ENCODE measurements at regions not wholly inside any gene's neighbourhood (a gene's known extent, or its start where the extent isn't known, plus 50 kb on each side); places are given as distances from the start of the nearest gene placed in this dataset.

DNA sequence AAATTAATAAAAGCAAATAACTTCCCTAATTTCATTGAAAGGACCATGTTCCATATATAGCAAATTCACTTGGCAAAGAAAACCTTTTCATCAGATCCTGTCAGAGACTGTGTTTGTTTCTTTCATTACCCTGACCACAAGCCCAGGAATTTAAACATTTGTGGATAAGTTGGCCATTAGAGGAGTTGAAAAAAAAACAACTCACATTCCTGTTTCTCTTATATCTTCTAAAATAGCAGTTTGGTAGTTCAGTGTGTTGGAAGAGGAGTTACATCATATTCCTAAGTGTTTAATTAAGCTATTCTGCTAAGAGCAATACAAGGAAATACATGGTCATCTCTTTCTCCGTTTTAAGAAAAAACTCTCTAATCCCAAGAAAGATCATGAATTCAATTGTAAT, 505.6 kb downstream of the TLE1 start:
- Histone ChIP-seq H3K27me3 (ENCODE audit: control insufficient read depth in 1 of 2, insufficient read depth in 1 of 2, low read length in 2 of 2) (no peaks in the 10 kb centered on the region), H2AK5ac (ENCODE audit: low read length, severe bottlenecking) (no peak overlapping the region), H4K91ac (ENCODE audit: low read length) (no peak overlapping the region), H3K27ac (ENCODE audit: low read length, poor library complexity, severe bottlenecking) (no peak overlapping the region), H3K9ac (ENCODE audit: low read length) (no peak overlapping the region), H3K23ac (ENCODE audit: low read length in 2 of 2) (no peak overlapping the region), H3K36me3 (ENCODE audit: control insufficient read depth in 1 of 2, insufficient read depth in 2 of 2, low read depth in 1 of 2, low read length in 2 of 2) (no peaks in the 10 kb centered on the region), H2AFZ (ENCODE audit: low read depth, low read length) (no peak overlapping the region), H3K9me3 (ENCODE audit: control insufficient read depth, low read length) (peaks cover 3% of the 10 kb centered on the region), H2BK12ac (ENCODE audit: low read length in 2 of 2) (no peak overlapping the region), H3K14ac (ENCODE audit: low read length in 2 of 2) (no peak overlapping the region), H3K79me1 (replicated peaks; ENCODE audit: low read length, poor library complexity, severe bottlenecking) (no peaks in the 10 kb centered on the region), H2BK5ac (ENCODE audit: low read depth, low read length, poor library complexity, severe bottlenecking) (no peak overlapping the region), H3K4me3 (ENCODE audit: insufficient read depth in 1 of 2, low read depth in 1 of 2, low read length in 2 of 2) (no peak overlapping the region), H3K4ac (ENCODE audit: low read depth in 1 of 2, low read length in 2 of 2) (no peak overlapping the region), H3K4me1 (ENCODE audit: control insufficient read depth, insufficient read depth, low read depth, low read length) (peaks cover 3% of the 10 kb centered on the region), H2BK15ac (ENCODE audit: low read depth, poor library complexity, severe bottlenecking) (no peak overlapping the region), H3K18ac (ENCODE audit: low read depth in 1 of 2, low read length in 2 of 2) (no peak overlapping the region), H3K4me2 (ENCODE audit: low read length, poor library complexity, severe bottlenecking) (no peak overlapping the region), H4K8ac (ENCODE audit: low read length) (no peak overlapping the region), H2BK120ac (ENCODE audit: low read depth, low read length) (no peak overlapping the region)
- WGBS = no CpG with 5 or more reads among the region's 1 CpG
- peak; percentile 90 for DNase-seq

DNA sequence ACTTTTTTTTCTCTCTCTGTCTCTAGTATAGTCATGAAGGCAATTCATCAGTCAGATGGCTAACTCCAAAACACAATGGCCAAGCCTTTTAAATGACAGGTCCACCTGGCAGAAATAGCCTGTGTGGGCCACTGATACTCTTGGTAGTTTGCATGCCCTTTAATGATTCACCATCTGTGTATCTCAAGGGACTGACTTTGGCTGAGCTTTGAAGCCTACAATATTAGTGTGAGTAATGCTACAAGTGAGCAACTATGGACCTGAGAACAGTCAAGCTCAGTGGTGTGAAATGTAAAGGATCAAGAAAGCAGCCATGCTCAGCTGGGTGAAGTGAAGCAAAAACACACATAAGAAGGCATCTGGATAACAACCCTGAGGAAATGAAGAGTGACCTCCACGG, 506.9 kb downstream of the TLE1 start:
- peak; percentile 66 for DNase-seq
- H3K9me3 ChIP-seq (ENCODE audit: control insufficient read depth, low read length) = no peaks in the 10 kb centered on the region
- H2BK15ac ChIP-seq (ENCODE audit: low read depth, poor library complexity, severe bottlenecking) = no peak overlapping the region
- H3K18ac ChIP-seq (ENCODE audit: low read depth in 1 of 2, low read length in 2 of 2) = peak overlapping the region in 1 of 2 experiments; percentile 95
- no peaks in the 10 kb centered on the region for H3K27me3 ChIP-seq (ENCODE audit: control insufficient read depth in 1 of 2, insufficient read depth in 1 of 2, low read length in 2 of 2)
- H3K14ac ChIP-seq (ENCODE audit: low read length in 2 of 2) = no peak overlapping the region
- H2AK5ac ChIP-seq (ENCODE audit: low read length, severe bottlenecking) = no peak overlapping the region
- H3K79me1 ChIP-seq (replicated peaks; ENCODE audit: low read length, poor library complexity, severe bottlenecking) = no peaks in the 10 kb centered on the region
- no peak overlapping the region for H3K9ac ChIP-seq (ENCODE audit: low read length)
- H2BK5ac ChIP-seq (ENCODE audit: low read depth, low read length, poor library complexity, severe bottlenecking) = no peak overlapping the region
- no peak overlapping the region for H3K4me2 ChIP-seq (ENCODE audit: low read length, poor library complexity, severe bottlenecking)
- H3K36me3 ChIP-seq (ENCODE audit: control insufficient read depth in 1 of 2, insufficient read depth in 2 of 2, low read depth in 1 of 2, low read length in 2 of 2) = no peaks in the 10 kb centered on the region
- H3K4me3 ChIP-seq (ENCODE audit: insufficient read depth in 1 of 2, low read depth in 1 of 2, low read length in 2 of 2) = no peak overlapping the region
- H4K8ac ChIP-seq (ENCODE audit: low read length) = no peak overlapping the region
- no peak overlapping the region for H3K23ac ChIP-seq (ENCODE audit: low read length in 2 of 2)
- peak overlapping the region; percentile 38 to 86 for H2BK12ac ChIP-seq (ENCODE audit: low read length in 2 of 2)
- no peak overlapping the region for H3K4ac ChIP-seq (ENCODE audit: low read depth in 1 of 2, low read length in 2 of 2)
- 48% methylated on average over 1 of the region's 1 CpG for WGBS
- H2BK120ac ChIP-seq (ENCODE audit: low read depth, low read length) = no peak overlapping the region
- no peak overlapping the region for H2AFZ ChIP-seq (ENCODE audit: low read depth, low read length)
- H3K4me1 ChIP-seq (ENCODE audit: control insufficient read depth, insufficient read depth, low read depth, low read length) = peaks cover 3% of the 10 kb centered on the region
- no peak overlapping the region for H4K91ac ChIP-seq (ENCODE audit: low read length)
- peak overlapping the region; percentile 40 for H3K27ac ChIP-seq (ENCODE audit: low read length, poor library complexity, severe bottlenecking)

GRCh38 chr9:81174023-81174422, 515.3 kb downstream of the TLE1 start:
- no peak overlapping the region for H4K91ac ChIP-seq (ENCODE audit: low read length)
- no peaks in the 10 kb centered on the region for H3K36me3 ChIP-seq (ENCODE audit: control insufficient read depth in 1 of 2, insufficient read depth in 2 of 2, low read depth in 1 of 2, low read length in 2 of 2)
- DNase-seq = no peak
- H3K9ac ChIP-seq (ENCODE audit: low read length) = no peak overlapping the region
- no peak overlapping the region for H3K4me2 ChIP-seq (ENCODE audit: low read length, poor library complexity, severe bottlenecking)
- no peak overlapping the region for H2BK120ac ChIP-seq (ENCODE audit: low read depth, low read length)
- H3K9me3 ChIP-seq (ENCODE audit: control insufficient read depth, low read length) = no peaks in the 10 kb centered on the region
- H2BK15ac ChIP-seq (ENCODE audit: low read depth, poor library complexity, severe bottlenecking) = no peak overlapping the region
- no peaks in the 10 kb centered on the region for H3K4me1 ChIP-seq (ENCODE audit: control insufficient read depth, insufficient read depth, low read depth, low read length)
- no peaks in the 10 kb centered on the region for H3K79me1 ChIP-seq (replicated peaks; ENCODE audit: low read length, poor library complexity, severe bottlenecking)
- H2AK5ac ChIP-seq (ENCODE audit: low read length, severe bottlenecking) = no peak overlapping the region
- H3K4me3 ChIP-seq (ENCODE audit: insufficient read depth in 1 of 2, low read depth in 1 of 2, low read length in 2 of 2) = no peak overlapping the region
- no peak overlapping the region for H3K4ac ChIP-seq (ENCODE audit: low read depth in 1 of 2, low read length in 2 of 2)
- H3K14ac ChIP-seq (ENCODE audit: low read length in 2 of 2) = no peak overlapping the region
- no peaks in the 10 kb centered on the region for H3K27me3 ChIP-seq (ENCODE audit: control insufficient read depth in 1 of 2, insufficient read depth in 1 of 2, low read length in 2 of 2)
- no peak overlapping the region for H3K27ac ChIP-seq (ENCODE audit: low read length, poor library complexity, severe bottlenecking)
- no peak overlapping the region for H3K18ac ChIP-seq (ENCODE audit: low read depth in 1 of 2, low read length in 2 of 2)
- H2BK5ac ChIP-seq (ENCODE audit: low read depth, low read length, poor library complexity, severe bottlenecking) = no peak overlapping the region
- H4K8ac ChIP-seq (ENCODE audit: low read length) = no peak overlapping the region
- no peak overlapping the region for H2AFZ ChIP-seq (ENCODE audit: low read depth, low read length)
- no peak overlapping the region for H2BK12ac ChIP-seq (ENCODE audit: low read length in 2 of 2)
- 86% methylated on average over 2 of the region's 3 CpGs for WGBS
- H3K23ac ChIP-seq (ENCODE audit: low read length in 2 of 2) = no peak overlapping the region

GRCh38 chr9:81171689-81172088, 517.7 kb downstream of the TLE1 start:
- Histone ChIP-seq H2BK120ac (ENCODE audit: low read depth, low read length) (no peak overlapping the region), H4K91ac (ENCODE audit: low read length) (no peak overlapping the region), H2BK15ac (ENCODE audit: low read depth, poor library complexity, severe bottlenecking) (no peak overlapping the region), H3K27me3 (ENCODE audit: control insufficient read depth in 1 of 2, insufficient read depth in 1 of 2, low read length in 2 of 2) (no peaks in the 10 kb centered on the region), H3K36me3 (ENCODE audit: control insufficient read depth in 1 of 2, insufficient read depth in 2 of 2, low read depth in 1 of 2, low read length in 2 of 2) (no peaks in the 10 kb centered on the region), H2BK5ac (ENCODE audit: low read depth, low read length, poor library complexity, severe bottlenecking) (no peak overlapping the region), H2AFZ (ENCODE audit: low read depth, low read length) (no peak overlapping the region), H3K4me3 (ENCODE audit: insufficient read depth in 1 of 2, low read depth in 1 of 2, low read length in 2 of 2) (no peak overlapping the region), H3K4me2 (ENCODE audit: low read length, poor library complexity, severe bottlenecking) (no peak overlapping the region), H3K9me3 (ENCODE audit: control insufficient read depth, low read length) (peaks cover 2% of the 10 kb centered on the region), H3K4me1 (ENCODE audit: control insufficient read depth, insufficient read depth, low read depth, low read length) (no peaks in the 10 kb centered on the region), H4K8ac (ENCODE audit: low read length) (no peak overlapping the region), H3K18ac (ENCODE audit: low read depth in 1 of 2, low read length in 2 of 2) (no peak overlapping the region), H3K14ac (ENCODE audit: low read length in 2 of 2) (no peak overlapping the region), H3K23ac (ENCODE audit: low read length in 2 of 2) (no peak overlapping the region), H2BK12ac (ENCODE audit: low read length in 2 of 2) (no peak overlapping the region), H3K79me1 (replicated peaks; ENCODE audit: low read length, poor library complexity, severe bottlenecking) (no peaks in the 10 kb centered on the region), H3K4ac (ENCODE audit: low read depth in 1 of 2, low read length in 2 of 2) (no peak overlapping the region), H3K9ac (ENCODE audit: low read length) (no peak overlapping the region), H2AK5ac (ENCODE audit: low read length, severe bottlenecking) (no peak overlapping the region), H3K27ac (ENCODE audit: low read length, poor library complexity, severe bottlenecking) (no peak overlapping the region)
- DNase-seq = no peak
- WGBS = no CpG with 5 or more reads among the region's 2 CpGs

Measured in mesenchymal stem cell (in vitro differentiated cells and primary cell).